GM20431 (cell line): ENCODE measurements at regions not wholly inside any gene's neighbourhood (a gene's known extent, or its start where the extent isn't known, plus 50 kb on each side); places are given as distances from the start of the nearest gene placed in this dataset.

Source experiments
- in situ Hi-C: fragments of 300-500 bp; cut with MseI, MboI; formaldehyde crosslinking; loops from one replicate; pipeline ENCODE4 v1.15.0; 2020; ENCODE audit warnings: low sequenced_read_pairs; ENCODE audit not compliant: unreplicated experiment

DNA sequence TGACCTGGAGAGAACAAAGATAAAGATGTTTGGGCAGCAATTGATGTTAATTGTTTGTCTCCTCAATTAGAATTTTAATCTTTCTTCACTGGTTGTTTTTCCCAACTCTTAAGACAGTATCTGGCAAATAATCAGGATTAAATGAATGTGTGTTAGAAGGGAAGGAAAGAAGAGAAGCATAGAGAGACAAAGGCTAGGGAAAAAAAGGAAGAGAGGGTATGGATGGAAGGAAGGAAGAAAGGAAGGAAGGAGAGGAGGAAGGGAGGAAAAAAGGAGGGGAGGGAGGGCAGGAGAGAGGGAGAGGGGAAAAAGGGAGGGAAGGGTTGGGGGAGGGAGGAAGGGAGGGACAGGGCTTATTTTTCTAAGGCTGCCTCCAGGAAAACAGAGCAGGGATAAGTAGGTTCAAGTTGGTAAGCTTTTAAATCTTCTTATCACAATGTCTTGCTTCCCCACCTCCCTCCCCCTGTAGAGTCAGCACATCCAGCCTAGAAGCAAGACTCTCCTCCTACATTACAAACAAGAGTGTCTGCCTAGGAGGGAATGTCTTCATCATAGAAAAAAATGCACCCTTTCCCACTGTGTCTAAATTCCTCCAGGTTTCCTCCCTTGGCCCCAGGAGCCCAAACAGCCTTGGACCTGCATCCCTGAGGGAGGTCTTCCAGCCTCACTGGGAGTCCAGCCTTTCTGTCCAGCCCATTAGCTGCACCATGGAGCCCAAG is 447.8 kb upstream of the JARID2 start:
- in situ Hi-C loops = no loop called here

- in situ Hi-C loops = no loop called here
These were observed 447.3 kb upstream of the JARID2 start for GRCh38 chr6:14798594-14798982.

GRCh38 chr6:14798996-14799588 is 446.8 kb upstream of the JARID2 start:
- in situ Hi-C loops = no loop called here

GRCh38 chr6:14799928-14800327 is 445.9 kb upstream of the JARID2 start:
- in situ Hi-C loops = no loop called here

DNA sequence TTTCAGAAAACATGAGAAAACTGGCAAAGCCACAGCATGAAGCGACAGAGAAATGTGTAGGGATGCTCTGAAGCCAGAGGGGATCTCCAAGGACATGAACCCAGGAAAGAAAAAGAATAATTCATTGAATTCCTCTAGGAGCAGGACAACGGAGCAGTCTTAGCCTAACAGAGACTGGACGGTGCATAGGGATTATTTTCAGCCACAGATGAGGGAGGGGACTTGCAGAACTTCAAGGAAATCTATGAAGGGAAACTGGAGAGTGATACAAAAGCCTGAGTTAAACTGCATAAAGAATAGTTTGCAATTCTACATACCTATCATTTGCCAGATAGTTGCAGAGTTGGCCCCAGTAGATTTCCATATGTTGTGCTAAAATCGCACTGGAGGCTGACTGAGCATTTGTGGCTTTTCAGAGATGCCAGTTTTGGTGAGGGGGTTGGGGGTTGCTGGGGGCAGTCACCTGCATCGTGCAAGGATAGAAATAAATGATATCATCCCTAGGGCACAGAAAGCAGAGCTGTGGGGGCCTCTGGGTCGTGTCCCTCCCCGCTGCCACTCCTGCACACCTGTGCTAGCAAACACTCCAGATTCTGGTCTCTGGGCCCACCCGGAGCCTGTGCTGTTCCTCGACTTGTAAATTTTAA is 443.2 kb upstream of the JARID2 start:
- in situ Hi-C loops = no loop called here

DNA sequence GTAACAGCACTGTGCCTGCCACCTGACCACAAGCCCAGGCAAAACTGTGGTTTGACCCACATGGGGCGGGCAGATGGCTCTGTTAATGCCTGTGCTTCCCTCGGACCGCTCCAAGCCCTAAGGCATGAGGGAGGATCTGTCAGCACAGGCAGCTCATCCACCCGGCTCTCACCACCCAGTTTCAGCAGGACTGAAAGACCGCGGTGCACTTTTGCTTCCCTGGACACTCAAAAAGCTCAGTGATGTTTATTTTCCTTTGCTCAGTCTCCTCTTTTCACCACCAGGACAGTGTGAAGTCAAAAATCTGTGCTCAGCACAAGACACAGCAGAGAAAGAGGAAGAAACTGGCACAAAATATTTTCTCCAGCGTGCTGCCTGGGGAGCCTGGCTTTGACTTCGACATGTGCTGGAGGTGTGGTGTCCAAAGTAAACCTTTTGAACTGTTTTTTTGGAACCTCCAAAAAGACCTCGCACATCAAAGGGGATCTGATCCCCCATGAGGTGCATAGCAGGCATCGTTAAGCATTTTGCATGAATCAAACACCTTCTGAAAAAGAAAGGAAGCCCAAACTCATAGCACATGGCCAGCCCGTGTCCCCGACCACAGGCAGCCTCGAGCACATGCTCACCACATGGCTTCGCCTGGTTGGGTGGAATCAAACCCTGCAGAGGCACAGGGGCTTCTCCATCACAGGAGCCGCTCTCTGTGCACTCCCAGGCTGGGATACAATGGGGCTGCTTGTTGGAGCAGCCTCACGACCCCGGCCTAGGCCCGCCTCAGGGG is 441.7 kb upstream of the JARID2 start:
- in situ Hi-C loops = no loop called here

GRCh38 chr6:14804785-14805210 is 441.1 kb upstream of the JARID2 start:
- in situ Hi-C loops = no loop called here

DNA sequence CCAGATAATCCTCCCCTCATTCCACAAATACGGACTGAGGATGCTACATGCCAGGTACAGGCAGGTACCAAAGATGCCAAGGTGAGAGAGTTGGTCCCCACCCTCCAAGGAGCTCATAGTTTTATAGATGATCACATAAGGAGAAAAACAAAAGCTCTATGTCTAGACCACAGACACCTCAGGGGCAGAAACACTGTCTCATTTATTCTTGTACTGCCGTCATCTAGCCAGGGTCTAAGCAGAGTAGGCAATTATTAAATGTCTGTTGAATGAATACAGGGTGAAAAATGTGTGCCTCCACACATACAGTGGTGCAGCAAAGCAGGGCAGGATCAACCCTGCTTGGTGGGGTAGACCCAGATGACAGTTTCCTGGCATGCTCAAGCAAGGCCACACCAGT is 439.8 kb upstream of the JARID2 start:
- in situ Hi-C loops = no loop called here

DNA sequence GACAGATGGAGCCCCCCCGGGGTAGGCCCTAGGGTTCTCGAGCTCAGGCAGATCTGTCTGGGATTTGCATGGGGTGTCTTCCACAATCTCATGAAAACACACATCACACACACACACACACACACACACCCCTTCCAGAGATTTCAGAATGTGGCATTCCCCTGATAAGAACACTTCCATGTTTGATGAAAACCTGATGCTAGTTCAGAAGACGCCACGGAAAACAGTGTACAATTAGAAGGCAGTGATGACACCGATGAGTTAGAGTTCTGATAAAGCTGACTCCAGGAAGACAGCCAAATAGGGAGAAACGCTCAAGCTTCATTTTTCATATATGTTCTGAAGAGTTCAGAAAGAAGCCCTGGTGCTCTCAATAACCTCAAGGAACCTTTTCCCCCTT is 438.7 kb upstream of the JARID2 start:
- in situ Hi-C loops = no loop called here

GRCh38 chr6:14807971-14808370 is 437.9 kb upstream of the JARID2 start:
- in situ Hi-C loops = no loop called here

- in situ Hi-C loops = no loop called here
These were observed 435.8 kb upstream of the JARID2 start for GRCh38 chr6:14810021-14810420.

- in situ Hi-C loops = no loop called here
These were observed 434.0 kb upstream of the JARID2 start for GRCh38 chr6:14811775-14812428.

- in situ Hi-C loops = no loop called here
These were observed 431.9 kb upstream of the JARID2 start for GRCh38 chr6:14814016-14814415.

DNA sequence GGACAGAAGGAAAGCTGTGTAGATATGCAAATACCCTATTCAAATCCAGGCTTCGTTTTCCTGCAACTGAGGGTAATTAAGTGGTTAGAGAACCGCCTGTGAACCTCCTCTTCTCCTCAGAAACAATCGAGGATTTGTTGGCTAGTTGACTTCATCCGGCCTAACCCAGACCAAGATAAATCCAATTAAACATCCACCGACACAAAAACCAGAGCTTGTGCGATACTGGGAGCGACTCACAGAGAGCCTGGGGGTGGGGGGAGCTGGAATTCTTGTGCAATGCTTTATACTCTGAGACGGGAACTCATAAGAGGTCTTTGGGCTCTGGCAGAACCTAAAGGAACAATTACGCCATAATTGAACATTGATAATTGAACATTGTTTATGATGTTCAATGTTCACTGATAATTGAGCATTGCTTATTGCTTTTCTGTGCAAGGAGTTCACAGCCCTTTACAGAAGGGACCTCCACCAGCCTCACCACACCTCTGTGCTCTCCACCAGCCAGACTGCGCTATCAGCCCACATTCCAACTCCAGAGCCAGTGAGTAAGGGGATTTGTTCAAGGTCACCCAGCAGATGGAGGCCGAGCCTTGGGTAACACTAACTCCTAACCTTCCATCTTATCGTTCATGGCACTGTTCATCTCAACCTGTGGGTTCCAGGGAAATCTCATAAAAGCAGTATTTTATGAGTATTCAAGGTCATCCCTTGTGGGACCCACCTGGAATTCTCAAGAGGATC is 429.6 kb upstream of the JARID2 start:
- in situ Hi-C loops = no loop called here

DNA sequence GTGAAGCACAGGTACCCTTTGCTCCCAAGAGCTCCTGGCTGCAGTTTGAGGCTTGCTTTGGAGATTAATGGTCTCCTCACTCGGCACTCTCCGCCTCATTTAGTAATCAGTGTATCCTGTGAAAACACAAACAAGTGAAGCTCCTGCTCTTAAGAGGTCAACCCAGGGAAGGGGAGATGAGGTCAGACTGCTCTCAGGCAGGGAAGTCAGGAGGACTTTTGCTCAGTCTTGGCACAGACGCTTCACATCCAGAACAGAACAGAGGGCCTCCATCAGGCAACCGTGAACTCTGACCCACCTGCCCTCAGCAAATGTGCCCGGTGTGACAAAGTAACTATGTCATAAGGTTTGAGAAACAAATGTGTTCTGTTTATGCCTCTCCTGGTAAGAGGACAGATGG is 428.8 kb upstream of the JARID2 start:
- in situ Hi-C loops = no loop called here

GRCh38 chr6:14818422-14818884 is 427.4 kb upstream of the JARID2 start:
- in situ Hi-C loops = no loop called here

- in situ Hi-C loops = no loop called here
These were observed 426.9 kb upstream of the JARID2 start for GRCh38 chr6:14819001-14819400.

GRCh38 chr6:14819840-14820420 is 425.9 kb upstream of the JARID2 start:
- in situ Hi-C loops = no loop called here

DNA sequence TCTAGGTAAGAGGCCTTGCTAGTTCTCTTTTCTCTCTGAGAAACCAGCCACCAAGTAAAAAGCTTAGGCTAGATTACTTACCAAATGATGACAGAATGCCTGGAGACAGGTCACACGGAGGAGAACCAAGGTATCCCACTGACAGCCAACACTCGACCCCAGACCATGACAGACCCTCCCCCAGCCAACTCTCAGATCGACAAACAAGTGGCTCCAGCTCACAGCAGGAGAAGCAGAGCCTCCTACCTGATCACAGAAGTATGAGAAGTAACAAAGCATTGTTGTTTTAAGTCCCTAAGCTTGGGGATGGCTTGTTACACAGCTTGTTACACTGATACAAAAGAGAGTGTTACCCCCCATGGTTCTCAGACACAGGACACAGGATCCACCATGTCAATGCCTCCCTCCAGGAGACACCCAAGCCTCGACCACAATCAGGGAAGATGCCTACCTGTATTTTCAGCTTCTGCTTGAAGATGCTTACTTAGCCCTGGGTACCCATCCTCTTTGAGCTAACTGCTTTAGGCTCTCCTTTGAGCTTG is 423.8 kb upstream of the JARID2 start:
- in situ Hi-C loops = no loop called here
